Fibroblast of villous mesenchyme (primary cell): ENCODE measurements at regions not wholly inside any gene's neighbourhood (a gene's known extent, or its start where the extent isn't known, plus 50 kb on each side); places are given as distances from the start of the nearest gene placed in this dataset.

ENCODE experiments used
- DNase-seq: peaks from one replicate; pipeline ENCODE4 v3.0.0-alpha.2; 2010; ENCODE audit warnings: low read depth
- H3K4me3 ChIP-seq: 2 replicates; pipeline ENCODE4 v1.5.1; 2011; ENCODE audit warnings: low read depth, mild to moderate bottlenecking, low read length
- TF ChIP-seq, protein P1 (sequence below): IDR thresholded peaks from 2 replicates; pipeline ENCODE4 v1.5.1; 2012; ENCODE audit warnings: low read depth, mild to moderate bottlenecking, low read length; ENCODE audit not compliant: insufficient read depth

GRCh38 chr2:217629347-217629746 lies 373.4 kb downstream of the TNS1 start:
- TF ChIP-seq, protein P1, sequence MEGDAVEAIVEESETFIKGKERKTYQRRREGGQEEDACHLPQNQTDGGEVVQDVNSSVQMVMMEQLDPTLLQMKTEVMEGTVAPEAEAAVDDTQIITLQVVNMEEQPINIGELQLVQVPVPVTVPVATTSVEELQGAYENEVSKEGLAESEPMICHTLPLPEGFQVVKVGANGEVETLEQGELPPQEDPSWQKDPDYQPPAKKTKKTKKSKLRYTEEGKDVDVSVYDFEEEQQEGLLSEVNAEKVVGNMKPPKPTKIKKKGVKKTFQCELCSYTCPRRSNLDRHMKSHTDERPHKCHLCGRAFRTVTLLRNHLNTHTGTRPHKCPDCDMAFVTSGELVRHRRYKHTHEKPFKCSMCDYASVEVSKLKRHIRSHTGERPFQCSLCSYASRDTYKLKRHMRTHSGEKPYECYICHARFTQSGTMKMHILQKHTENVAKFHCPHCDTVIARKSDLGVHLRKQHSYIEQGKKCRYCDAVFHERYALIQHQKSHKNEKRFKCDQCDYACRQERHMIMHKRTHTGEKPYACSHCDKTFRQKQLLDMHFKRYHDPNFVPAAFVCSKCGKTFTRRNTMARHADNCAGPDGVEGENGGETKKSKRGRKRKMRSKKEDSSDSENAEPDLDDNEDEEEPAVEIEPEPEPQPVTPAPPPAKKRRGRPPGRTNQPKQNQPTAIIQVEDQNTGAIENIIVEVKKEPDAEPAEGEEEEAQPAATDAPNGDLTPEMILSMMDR, result no peak
- H3K4me3 ChIP-seq, result no peak overlapping the region
- no peak for DNase-seq

DNA sequence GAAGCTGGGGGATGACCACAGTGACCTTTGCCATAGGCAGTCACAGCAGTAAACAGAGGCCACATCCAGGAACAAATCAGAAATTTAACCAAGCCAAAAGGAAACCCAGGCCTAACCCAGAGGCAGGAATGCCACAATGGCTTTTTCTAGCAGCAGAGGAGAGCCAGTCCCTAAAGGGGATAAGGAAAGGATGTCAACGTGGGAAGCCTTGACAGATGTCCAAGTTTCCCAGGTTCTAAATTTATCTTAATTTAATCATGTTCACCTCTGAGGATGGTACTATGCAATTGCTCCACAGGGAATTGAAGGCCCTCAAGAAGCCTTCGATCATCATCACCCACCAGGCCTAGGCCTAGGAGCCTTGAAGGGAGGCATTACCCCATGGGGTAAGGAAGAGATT lies 374.7 kb downstream of the TNS1 start:
- no peak for DNase-seq
- H3K4me3 ChIP-seq, result no peak overlapping the region
- TF ChIP-seq, protein P1, result no peak

GRCh38 chr2:217626926-217627325 lies 375.9 kb downstream of the TNS1 start:
- DNase-seq, result no peak
- no peak overlapping the region for H3K4me3 ChIP-seq
- TF ChIP-seq, protein P1, result no peak

DNA sequence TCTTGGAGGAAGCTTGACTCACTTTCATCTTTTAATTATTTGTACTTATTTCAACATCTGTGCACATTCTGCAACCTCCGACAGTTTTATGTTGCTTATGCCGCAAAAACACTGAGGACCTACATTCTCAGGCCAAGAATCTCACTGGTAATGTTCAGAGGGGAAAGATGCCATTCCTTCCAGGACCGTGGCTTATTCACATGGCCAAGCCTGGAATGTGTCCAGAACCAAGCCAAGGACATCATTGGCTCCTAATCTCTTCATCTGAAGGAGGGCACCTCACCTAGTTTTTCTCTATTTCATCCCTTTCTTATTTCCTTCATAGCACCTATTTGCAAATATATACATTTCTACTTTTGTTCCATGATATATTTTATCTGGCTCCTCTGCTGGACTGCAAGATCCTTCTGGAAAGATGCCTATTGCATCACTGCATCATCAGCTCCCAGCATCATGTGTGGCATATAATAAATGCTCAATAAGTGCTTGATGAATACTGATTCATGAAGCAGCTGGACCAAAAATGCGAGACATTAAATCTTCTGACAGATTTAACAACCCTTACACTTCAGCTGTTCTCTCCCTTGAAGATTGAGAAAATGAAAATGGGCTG lies 377.1 kb downstream of the TNS1 start:
- H3K4me3 ChIP-seq, result no peak overlapping the region
- peak; percentile 92 for DNase-seq
- TF ChIP-seq, protein P1, result no peak

- DNase-seq, result no peak
- TF ChIP-seq, protein P1, result no peak
- no peak overlapping the region for H3K4me3 ChIP-seq
Observed at GRCh38 chr2:217623281-217623912, 379.4 kb downstream of the TNS1 start.

GRCh38 chr2:217622205-217623060 lies 380.4 kb downstream of the TNS1 start:
- TF ChIP-seq, protein P1, result no peak

More at GRCh38 chr2:217622205-217623060, 380.4 kb downstream of the TNS1 start:
- DNase-seq, result peak; percentile 98
- H3K4me3 ChIP-seq, result no peak overlapping the region
